Left cardiac atrium (tissue), 4 donors: ENCODE measurements at regions not wholly inside any gene's neighbourhood (a gene's known extent, or its start where the extent isn't known, plus 50 kb on each side); places are given as distances from the start of the nearest gene placed in this dataset.
"Not testable (repeated sequence)": the region's sequence is repeated elsewhere in the genome, so short reads cannot be mapped to it uniquely, and the experiment has no call there.

Experiments used
- ATAC-seq, 2 donors: fragments of 200-7000 bp; cut with Tn5 transposase; one replicate each; pipeline ENCODE4 v1.9.1; 2020; ENCODE audit warnings: mild to moderate bottlenecking in 2 of 2, moderate library complexity in 2 of 2
- DNase-seq: peaks from one replicate; pipeline ENCODE4 v3.0.0-alpha.2; 2020
- intact Hi-C, 2 donors: fragments of 100-400 bp; cut with DNase I; formaldehyde crosslinking; loops; one replicate each; pipeline versions ENCODE4 v1.14.1 to v1.15.1; 2022 to 2023
- donor health status: DM: no; HTN: yes; CAD: no.
- donor health status: DM: no; HTN: yes; CAD: no; lungs with severe emphysema.
- donor health status: DM: yes; HTN: yes; CAD: no.
- donor health status: Dilated cardiomyopathy.

DNA sequence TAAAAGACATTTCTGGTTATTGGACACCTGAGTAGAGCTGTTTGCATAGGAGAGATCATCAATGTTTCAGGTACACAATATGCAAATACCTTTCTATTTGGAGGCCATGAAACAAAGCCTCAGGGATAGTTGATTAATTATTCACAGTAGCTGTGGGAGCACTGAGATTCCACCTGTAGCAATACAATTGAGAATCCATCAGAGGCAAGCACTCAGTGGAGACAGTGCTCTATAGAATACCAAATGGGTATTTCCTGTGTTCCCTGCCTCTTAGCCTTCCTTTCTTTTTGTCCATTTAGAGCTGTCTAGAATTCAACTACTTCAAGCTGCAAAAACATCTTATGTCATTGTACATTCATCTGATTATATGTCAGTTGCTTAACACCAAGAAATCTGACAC lies 1754.0 kb upstream of the ACO1 start:
- intact Hi-C loops, result no loop called here
- DNase-seq, result no peak
- ATAC-seq, result no peak

DNA sequence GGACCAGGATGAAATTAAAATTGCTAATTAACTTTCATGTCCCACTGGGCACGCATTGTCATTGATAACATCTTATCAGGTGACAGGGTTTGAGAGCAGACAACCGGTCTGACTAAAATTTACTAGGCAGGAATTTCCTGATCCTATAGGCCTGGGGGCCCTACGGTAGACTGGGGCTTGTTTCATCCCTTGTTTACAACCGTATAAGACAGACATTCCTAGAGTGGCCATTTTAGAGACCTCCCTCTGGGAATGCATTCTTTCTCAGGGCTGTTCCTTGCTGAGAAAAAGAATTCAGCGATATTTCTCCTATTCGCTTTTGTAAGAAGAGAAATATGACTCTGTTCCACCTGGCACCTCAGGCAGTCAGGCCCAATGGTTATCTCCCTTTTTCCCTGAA lies 1737.8 kb upstream of the ACO1 start:
- DNase-seq, ATAC-seq, intact Hi-C loops: not testable (repeated sequence)

DNA sequence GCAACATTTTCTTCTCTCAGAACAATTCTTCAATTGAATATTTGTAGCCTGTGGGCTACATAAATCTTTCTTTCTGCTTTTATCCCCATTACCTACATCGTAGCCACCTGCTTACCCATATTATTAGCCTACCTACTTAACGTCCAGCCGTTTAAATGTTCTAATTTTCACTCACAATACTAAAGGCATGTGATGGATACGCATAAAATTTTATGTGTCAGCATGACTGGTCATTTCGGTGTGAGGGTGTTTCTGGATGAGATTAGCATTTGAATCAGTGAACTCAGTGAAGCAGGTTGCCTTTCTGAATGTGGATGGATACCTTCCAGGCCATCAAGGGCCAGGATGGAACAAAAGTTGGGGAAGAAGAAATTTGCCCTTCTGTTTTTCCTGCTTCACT lies 1722.5 kb upstream of the ACO1 start:
- intact Hi-C loops, result no loop called here

DNA sequence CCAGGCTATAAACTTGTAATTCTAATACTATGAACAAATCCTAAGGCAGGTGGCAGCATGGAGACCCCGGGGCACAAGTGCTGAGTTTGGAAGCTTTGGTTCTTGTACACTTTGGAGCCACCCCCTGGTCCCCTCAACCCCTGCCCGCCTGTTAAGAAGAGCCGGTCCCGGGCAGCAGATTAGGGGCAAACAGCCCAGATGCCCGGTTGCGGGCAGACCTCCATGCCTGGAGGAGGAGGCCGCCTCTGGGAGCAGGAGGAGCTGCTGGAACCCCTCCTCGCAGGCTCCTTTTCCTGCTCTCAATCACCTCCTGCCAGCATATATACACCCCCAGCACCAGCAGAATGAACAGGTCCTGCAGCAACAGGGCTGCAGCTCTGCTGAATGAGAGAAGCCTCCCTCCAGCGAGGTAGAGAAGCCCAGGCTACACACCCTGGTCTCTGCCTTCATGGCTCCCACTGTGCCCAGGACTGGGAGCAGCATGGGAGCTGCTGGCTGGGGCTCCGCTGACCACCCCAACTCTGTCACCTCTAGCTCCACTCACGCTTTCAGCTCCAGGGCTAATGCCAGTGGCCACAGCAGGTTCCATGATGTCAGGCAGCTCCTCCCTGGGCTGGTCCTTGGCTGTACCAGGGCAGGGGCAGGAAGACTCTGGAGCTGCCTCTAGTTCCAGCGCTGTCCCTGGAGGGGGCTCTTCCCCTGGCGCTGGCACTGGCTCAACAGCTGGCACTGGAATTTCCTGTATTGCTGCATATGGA lies 1713.5 kb upstream of the ACO1 start:
- intact Hi-C loops, result no loop called here
- no peak for ATAC-seq
- no peak for DNase-seq

More for the DNA sequence above, 1722.5 kb upstream of the ACO1 start:
- ATAC-seq (no peak), DNase-seq (no peak)

DNA sequence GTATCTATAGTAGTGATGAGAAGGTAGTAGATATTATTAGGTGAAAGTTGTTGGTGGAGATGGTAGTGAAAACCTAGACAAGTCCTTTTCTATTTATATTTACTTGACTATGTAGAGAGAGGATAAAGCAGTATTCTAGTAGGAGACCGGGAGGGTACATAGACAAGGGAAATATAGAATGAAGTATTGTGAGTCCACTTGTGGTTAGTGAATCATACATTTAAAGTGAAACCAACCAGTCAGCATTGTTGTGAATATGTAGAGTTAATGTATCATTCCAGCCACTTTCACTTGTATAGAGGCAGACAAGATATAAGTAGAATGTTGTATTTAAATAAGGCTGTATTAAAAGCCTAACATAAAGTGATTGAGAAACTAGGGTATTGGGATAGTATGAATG lies 1711.3 kb upstream of the ACO1 start:
- DNase-seq, result no peak
- no peak for ATAC-seq
- intact Hi-C loops, result no loop called here

DNA sequence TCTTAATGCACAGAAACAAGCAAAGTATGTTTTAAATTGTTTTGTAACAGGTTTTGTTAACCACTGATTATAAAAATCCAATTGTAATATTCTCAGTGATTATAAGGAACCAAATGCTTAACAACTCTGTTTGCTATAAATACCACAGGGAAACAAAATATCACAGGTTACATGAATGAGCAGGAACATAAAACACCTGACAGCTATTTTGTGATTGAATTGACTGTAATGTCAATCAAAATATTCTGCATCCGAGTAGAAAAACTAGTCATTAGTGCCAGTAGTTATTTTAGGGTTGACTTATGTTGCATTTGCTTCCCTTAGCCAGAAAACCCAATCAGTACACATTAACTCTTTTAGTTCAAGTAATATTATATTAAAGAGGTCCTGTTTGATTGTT lies 1707.8 kb upstream of the ACO1 start:
- DNase-seq (no peak), ATAC-seq (no peak)
- intact Hi-C loops, result no loop called here

DNA sequence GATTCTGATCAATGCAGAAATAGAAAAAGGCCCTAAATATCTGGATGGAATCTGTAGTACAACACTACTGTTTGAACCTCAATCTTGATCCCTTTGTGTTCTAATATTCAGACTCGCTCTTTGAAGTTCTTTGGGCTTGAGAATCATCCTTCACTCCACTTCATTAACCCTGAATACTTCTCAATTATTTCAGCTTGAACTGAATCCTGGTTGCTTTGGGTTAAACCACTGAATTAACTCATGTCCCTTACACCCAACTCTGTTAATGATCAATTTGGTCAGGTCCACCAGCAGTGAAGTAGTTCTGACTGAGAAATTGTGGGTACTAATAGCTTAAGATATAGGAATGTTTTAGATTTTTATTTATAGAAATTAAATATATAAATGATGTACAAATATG lies 1707.2 kb upstream of the ACO1 start:
- DNase-seq (no peak), ATAC-seq (no peak)
- intact Hi-C loops, result no loop called here

DNA sequence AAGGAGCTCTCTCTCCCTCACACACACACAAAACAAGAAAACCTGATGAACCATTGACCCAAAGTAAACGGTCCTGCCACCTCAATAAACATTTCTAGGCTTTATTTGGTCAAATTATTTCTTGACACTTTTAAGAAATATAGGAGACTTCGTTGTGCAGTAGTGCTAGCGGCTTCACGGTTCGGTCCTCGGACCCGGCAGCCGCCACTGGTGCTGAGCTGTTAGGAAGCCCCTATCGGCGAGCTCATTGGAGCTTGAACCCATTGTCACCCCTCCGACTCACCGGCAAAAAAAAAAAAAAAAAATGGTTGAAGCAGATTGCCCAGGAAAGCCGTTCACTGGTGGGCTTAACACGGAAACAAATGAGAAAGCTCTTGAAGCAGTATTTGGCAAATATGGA lies 1695.6 kb upstream of the ACO1 start:
- DNase-seq, result no peak
- ATAC-seq, result no peak
- intact Hi-C loops, result no loop called here

DNA sequence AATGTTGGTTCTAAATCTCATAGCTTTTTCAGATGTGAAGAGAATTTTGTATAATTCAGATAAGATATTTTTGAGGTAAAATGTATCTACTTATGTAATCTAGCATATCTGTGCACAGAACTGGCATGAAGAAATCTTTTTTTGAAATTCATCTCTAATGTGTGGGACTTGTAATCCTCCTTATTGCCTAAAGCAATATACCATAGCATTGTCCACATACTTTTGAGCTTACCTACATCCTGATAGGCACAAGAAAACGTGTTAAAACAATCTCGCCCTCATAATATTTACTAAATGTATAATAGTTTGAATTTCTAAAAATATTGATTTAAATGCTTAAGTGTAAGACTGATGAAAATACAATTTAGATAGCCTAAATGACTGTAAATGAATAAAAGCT lies 1686.5 kb upstream of the ACO1 start:
- DNase-seq, result no peak
- no peak for ATAC-seq
- intact Hi-C loops, result no loop called here

DNA sequence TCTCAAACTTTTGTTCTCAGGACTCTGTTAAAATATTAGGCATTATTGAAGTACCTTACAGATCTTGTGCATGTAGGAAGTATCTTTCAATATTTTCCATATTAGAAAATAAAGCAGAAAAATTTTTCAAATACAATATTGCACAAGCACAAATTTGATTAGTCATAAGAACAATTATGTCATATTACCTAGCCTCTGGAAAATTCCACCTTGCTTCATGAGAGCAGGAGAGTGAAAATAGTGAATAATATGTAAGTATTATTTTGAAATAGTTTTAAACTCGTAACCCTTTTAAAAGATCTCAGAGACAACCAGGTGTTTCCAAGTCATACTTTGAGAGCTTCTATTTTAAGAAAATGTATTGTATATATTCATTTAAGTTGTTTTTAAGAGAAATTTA lies 1672.9 kb upstream of the ACO1 start:
- DNase-seq (no peak), ATAC-seq (no peak)
- intact Hi-C loops, result no loop called here

DNA sequence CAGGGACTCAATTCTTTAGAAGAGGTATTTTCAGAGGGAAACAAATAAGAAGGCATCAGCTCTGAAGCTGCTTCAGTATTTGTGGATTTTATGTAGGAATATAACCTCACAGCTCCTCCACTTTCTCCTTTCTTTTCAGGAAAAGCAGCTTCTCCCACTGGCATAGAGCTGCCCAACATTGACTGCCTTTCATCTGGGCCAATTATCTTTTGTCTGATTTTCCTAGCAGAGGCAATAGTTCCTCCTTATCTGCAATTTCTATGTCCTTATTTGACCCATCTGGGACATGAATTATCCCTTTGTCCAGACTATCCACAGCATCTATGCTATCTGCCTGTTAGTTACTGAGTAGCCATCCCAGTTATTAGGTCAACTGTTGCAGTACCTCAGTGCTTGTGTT lies 1671.2 kb upstream of the ACO1 start:
- ATAC-seq (no peak), DNase-seq (no peak)
- intact Hi-C loops, result no loop called here

DNA sequence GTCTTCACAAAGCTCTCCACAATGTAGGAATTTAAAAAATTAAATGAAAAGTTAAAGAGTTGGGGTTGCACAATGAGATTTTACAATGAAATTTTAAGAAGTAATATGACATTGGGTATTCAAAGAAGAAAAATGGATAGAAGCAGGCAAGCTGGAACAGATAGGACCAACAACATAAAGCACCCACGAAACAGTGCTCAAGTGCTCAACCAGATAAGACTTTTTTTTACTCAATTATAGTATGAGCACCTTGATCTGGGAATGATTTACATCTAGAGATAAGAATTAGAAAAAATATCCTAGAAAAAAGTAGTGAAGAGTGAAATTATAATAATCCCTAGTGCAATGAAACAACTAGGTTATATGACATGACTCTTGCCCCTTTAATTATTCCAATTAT lies 1670.1 kb upstream of the ACO1 start:
- DNase-seq (no peak), ATAC-seq (no peak)
- intact Hi-C loops, result no loop called here

DNA sequence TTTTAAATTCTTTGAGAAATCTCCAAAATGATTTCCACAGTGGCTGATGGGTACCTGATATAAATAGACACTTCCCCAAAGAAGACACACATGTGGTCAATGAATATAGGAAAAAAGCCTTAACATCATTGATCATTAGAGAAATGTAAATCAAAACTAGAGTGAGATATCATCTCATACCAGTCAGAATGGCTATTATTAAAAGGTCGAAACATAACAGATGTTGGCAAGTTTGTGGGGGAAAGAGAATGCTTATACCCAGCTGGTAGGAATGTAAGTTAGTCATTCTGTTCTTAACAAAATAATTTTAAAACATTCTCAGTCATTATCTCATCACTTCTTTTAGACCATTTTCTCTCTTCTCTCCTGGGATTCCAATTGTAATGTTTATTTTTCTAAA lies 1666.0 kb upstream of the ACO1 start:
- ATAC-seq (no peak), DNase-seq (no peak)
- intact Hi-C loops, result no loop called here

DNA sequence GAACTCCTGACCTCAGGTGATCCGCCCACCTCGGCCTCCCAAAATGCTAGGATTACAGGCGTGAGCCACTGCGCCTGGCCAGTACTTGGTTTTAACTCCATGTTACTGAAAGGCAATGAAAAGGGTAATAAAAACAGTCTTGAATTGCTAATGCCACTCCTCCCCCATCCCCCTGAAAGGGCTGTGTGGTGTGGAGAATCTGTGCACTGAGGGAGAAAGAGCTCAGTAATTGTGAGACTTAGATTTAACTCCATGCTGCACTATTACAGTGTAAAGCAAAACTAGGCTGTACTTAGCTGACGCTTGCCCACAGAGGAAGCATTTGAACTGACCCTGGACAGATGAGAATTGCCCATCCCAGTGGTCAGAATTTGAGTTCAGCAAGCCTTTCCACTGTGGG lies 1662.4 kb upstream of the ACO1 start:
- ATAC-seq, result no peak
- intact Hi-C loops, result no loop called here
- DNase-seq, result no peak

DNA sequence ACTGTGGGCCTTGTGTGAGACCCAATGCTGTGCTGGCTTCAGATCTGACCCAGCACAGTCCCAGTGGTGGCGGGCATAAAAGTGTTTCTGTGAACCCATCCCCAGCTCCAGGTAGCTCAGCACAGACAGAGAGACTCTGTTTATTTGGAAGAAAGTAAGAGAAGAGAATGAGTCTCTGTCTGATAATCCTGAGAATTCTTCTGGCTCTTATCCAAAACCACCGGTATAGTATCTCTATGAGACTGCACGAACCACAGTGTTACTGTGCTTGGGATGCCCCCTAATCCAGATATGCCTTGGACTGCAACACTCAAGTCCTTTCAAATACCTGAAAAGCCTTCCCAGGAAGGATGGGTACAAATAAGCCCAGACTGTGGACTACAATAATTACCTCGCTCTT lies 1660.8 kb upstream of the ACO1 start:
- intact Hi-C loops, result no loop called here
- ATAC-seq (no peak), DNase-seq (no peak)

DNA sequence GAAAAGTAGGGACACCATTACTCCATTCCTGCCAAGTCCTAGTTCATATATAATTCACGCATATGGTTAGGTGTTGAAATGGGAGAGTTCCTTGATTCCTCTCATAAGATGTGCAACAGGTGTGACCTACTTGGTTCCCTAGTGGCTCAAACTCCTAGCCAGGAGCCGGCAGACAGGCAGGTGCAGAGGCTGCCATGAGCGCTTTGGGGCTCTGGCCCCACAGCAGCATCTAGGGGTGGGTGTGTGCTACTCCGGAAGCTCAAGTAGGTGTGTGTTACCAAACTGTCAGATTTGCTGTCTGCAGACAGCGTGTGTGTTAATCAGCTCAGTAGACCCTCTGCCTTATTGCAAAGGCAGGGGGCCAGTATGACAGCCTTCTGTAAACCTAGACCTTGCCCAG lies 1652.4 kb upstream of the ACO1 start:
- intact Hi-C loops, result no loop called here
- ATAC-seq (no peak), DNase-seq (no peak)

DNA sequence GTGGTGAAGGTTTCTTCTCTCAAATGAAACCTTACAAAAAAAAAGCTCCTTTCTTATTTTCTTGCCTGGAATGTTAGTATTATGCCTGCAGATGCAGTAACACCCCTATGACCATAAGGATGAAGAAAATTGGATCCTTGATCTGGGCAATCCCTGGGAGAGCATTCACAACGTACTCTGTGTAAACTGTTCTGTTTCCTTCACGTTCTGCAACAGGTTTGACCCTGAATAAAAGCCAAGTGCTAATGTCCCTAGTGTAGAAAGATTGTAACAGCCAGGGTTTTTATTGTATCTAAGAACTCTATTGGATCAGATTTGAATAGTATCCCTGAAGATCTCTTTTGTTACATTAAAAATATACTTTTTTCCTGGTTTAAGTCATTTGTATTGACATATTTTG lies 1639.6 kb upstream of the ACO1 start:
- DNase-seq, result no peak
- intact Hi-C loops, result no loop called here
- no peak for ATAC-seq

DNA sequence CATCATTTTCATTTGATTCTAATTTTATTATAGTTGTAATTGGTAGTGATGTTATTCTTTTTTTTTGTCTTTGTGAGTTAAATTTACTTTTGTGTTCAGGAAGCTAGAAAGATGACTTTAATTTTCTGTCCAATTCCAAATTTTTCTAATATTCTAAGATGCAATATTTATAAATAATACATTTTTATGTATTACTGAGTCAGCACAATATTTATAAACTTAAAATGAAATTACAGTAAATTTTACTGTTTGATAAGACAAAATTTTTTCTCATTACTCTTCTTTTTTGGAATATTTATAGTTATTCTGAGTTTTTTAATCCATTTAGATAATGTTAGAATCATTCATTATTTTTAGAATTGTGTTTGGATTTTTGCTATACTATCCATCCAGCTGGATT lies 1637.9 kb upstream of the ACO1 start:
- ATAC-seq (no peak), DNase-seq (no peak)
- intact Hi-C loops, result no loop called here

DNA sequence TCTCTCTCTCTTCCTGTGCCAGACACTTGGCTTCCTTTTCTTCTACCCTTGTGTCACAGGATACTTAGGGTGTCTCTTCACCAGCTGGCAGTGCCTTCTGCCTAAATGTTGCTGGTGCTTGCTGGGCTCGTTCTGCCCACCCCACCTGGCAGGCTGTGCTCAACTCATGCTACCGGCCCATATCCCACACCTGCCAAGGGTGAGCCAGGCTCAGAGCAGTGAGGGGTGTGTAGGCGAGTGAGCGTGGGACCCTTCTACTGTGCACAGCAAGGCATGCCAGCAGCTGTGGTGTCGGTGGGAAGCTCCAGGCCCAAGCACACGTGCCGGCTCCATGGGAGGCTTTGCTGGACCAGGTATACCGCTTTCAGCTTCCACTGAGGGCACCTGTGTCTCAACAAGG lies 1626.7 kb upstream of the ACO1 start:
- no peak for ATAC-seq
- no peak for DNase-seq
- intact Hi-C loops, result no loop called here

DNA sequence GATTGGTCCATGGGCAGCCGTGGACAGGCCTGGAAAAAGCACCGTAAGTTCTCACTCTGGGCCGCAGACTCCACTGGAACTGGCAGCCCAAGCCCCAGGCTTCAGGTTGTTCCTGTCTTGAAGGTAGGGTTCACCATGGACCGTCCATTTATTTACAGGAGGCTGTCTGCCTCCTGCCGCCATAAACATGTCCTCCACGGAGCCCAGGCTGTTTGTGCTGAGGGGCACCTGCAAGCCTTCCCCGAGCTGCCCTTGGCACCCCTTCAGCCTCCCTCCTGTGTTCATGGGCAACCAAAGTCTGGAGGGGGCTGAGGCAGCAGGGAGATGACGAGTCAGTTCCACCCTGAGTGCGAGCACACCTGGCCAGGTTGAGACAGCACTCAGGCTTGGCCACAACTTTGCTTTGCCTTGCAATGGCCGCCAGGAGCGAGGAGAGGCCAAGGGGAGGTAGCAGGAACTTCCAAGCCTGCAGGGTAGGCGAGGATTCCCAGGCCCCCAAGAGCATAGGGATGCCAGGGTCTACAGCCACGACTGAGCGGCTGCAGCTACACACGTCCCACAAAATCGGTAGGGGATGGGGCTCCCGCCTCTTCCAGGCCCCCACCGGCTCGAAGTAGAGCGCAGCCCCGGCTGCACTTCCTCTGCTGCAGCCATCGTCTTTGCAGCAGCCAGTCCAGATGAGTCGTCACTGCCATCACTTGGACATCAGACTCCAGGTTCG lies 1625.6 kb upstream of the ACO1 start:
- DNase-seq, result no peak

DNA sequence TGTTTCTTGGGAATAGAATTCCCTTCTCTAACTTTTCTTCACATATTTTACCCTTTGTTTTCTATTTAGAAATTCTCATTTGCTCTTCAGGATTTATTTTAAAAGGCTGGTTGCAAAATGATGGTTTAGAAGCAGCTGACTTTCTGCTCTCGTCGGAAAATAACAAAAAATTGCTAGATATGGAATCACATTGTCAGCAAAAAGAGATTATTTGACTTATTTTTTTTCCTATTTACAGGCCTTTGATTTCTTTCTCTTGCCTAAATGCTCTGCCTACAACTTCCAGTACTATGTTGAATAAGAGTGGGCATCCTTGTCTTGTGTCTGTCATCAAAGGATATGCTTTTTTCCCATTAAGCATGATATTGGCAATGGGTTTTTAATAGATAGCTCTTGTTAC lies 1619.1 kb upstream of the ACO1 start:
- ATAC-seq, result no peak
- intact Hi-C loops, result no loop called here
- no peak for DNase-seq

More for the DNA sequence above, 1625.6 kb upstream of the ACO1 start:
- intact Hi-C loops, result no loop called here
- ATAC-seq, result no peak
